CD4-positive, alpha-beta T cell treated with Interleukin-15 for 1 hour (primary cell): ENCODE measurements at regions not wholly inside any gene's neighbourhood (a gene's known extent, or its start where the extent isn't known, plus 50 kb on each side); places are given as distances from the start of the nearest gene placed in this dataset.

Experiments
- DNase-seq: peaks from one replicate; pipeline ENCODE4 v3.0.0-alpha.2; 2020

- no peak for DNase-seq
Measured at GRCh38 chr9:26026423-26027100, 348.3 kb upstream of the TUSC1 start.

- no peak for DNase-seq
Measured at GRCh38 chr9:26013199-26013598, 335.0 kb upstream of the TUSC1 start.

- no peak for DNase-seq
Measured at GRCh38 chr9:26012797-26013196, 334.6 kb upstream of the TUSC1 start.

GRCh38 chr9:25994605-25995004, 316.4 kb upstream of the TUSC1 start:
- DNase-seq: no peak

GRCh38 chr9:25990376-25990775, 312.1 kb upstream of the TUSC1 start:
- DNase-seq: no peak

GRCh38 chr9:25975667-25976066, 297.4 kb upstream of the TUSC1 start:
- DNase-seq: no peak

- DNase-seq: no peak
Measured at GRCh38 chr9:25964239-25964638, 286.0 kb upstream of the TUSC1 start.

- no peak for DNase-seq
Measured at GRCh38 chr9:25960178-25960577, 281.9 kb upstream of the TUSC1 start.

GRCh38 chr9:25954209-25954608, 276.0 kb upstream of the TUSC1 start:
- DNase-seq: no peak

GRCh38 chr9:25948182-25948581, 269.9 kb upstream of the TUSC1 start:
- DNase-seq: no peak

GRCh38 chr9:25939126-25939525, 260.9 kb upstream of the TUSC1 start:
- DNase-seq: no peak

- DNase-seq: no peak
Measured at GRCh38 chr9:25936031-25936430, 257.8 kb upstream of the TUSC1 start.

- DNase-seq: no peak
Measured at GRCh38 chr9:25935188-25935587, 256.9 kb upstream of the TUSC1 start.

GRCh38 chr9:25918761-25919160, 240.5 kb upstream of the TUSC1 start:
- no peak for DNase-seq

- DNase-seq: no peak
Measured at GRCh38 chr9:25917731-25918362, 239.6 kb upstream of the TUSC1 start.

- DNase-seq: no peak
Measured at GRCh38 chr9:25913806-25914205, 235.6 kb upstream of the TUSC1 start.

GRCh38 chr9:25904701-25905100, 226.5 kb upstream of the TUSC1 start:
- no peak for DNase-seq

GRCh38 chr9:25891527-25891926, 213.3 kb upstream of the TUSC1 start:
- no peak for DNase-seq

- no peak for DNase-seq
Measured at GRCh38 chr9:25889661-25890060, 211.4 kb upstream of the TUSC1 start.

GRCh38 chr9:25876248-25876647, 198.0 kb upstream of the TUSC1 start:
- DNase-seq: no peak

GRCh38 chr9:25864509-25864908, 186.3 kb upstream of the TUSC1 start:
- no peak for DNase-seq

GRCh38 chr9:25861421-25861820, 183.2 kb upstream of the TUSC1 start:
- no peak for DNase-seq

GRCh38 chr9:25857147-25857546, 178.9 kb upstream of the TUSC1 start:
- DNase-seq: no peak

- DNase-seq: no peak
Measured at GRCh38 chr9:25850803-25851202, 172.6 kb upstream of the TUSC1 start.

- DNase-seq: no peak
Measured at GRCh38 chr9:25845867-25846266, 167.6 kb upstream of the TUSC1 start.
